Heart left ventricle (tissue), 16 donors: ENCODE measurements at regions not wholly inside any gene's neighbourhood (a gene's known extent, or its start where the extent isn't known, plus 50 kb on each side); places are given as distances from the start of the nearest gene placed in this dataset.

Experiments
- ATAC-seq, 4 donors: fragments of 200-7000 bp; cut with Tn5 transposase; one replicate each; pipeline ENCODE4 v1.9.1; 2020 to 2022; ENCODE audit warnings: moderate library complexity in 4 of 4, mild to moderate bottlenecking in 3 of 4, moderate number of reproducible peaks in 1 of 4
- DNase-seq, 5 donors: peaks; one replicate each; pipeline ENCODE4 v3.0.0-alpha.2; 2020
- H3K27ac ChIP-seq, 12 donors: fragments of 200-600 bp; sonication (generic) in 4 of 12; one replicate each; pipeline versions ENCODE4 v1.5.0 to v1.8.0; 2016 to 2022; ENCODE audit warnings: mild to moderate bottlenecking in 2 of 12
- H3K27me3 ChIP-seq, 9 donors: fragments of 200-600 bp; sonication (generic) in 2 of 9; one replicate each; pipeline versions ENCODE4 v1.5.1 to v1.8.0; 2016 to 2022; ENCODE audit warnings: mild to moderate bottlenecking in 3 of 9
- H3K36me3 ChIP-seq, 9 donors: fragments of 200-600 bp; sonication (generic) in 2 of 9; one replicate each; pipeline versions ENCODE4 v1.5.0 to v1.8.0; 2018 to 2022; ENCODE audit warnings: mild to moderate bottlenecking in 2 of 9
- H3K4me1 ChIP-seq, 12 donors: fragments of 200-600 bp; sonication (generic) in 4 of 12; one replicate each; pipeline versions ENCODE4 v1.5.0 to v1.8.0; 2016 to 2022; ENCODE audit warnings: mild to moderate bottlenecking in 3 of 12
- H3K4me3 ChIP-seq, 12 donors: fragments of 200-600 bp; sonication (generic) in 4 of 12; one replicate each; pipeline versions ENCODE4 v1.5.0 to v1.8.0; 2017 to 2022; ENCODE audit warnings: mild to moderate bottlenecking in 9 of 12, moderate library complexity in 4 of 12
- H3K9me3 ChIP-seq, 12 donors: fragments of 200-600 bp; sonication (generic) in 4 of 12; one replicate each; pipeline versions ENCODE4 v1.5.0 to v1.8.0; 2016 to 2022; ENCODE audit warnings: mild to moderate bottlenecking in 1 of 12
- POLR2A ChIP-seq, 2 donors: fragments of 450-650 bp; IDR thresholded peaks; one replicate each; pipeline ENCODE4 v1.6.1; 2017; ENCODE audit warnings: antibody characterized with exemption in 2 of 2, mild to moderate bottlenecking in 2 of 2, moderate library complexity in 2 of 2
- WGBS, 4 donors: extraction: QIAGEN DNeasy Blood & Tissue Kit in 2 of 4; methylation state at CpG; one replicate each; pipeline versions ENCODE4 v1.1.5 to v1.1.7; 2013 to 2018; 5-methylcytosine and 5-hydroxymethylcytosine counted together
- intact Hi-C, 10 donors: fragments of 100-400 bp; cut with DNase I; formaldehyde crosslinking; loops; one replicate each; pipeline versions ENCODE4 v1.11.1 to v1.14.2; 2022
- TF ChIP-seq, protein P1 (sequence below), 12 donors: fragments of 200-600 bp; sonication (generic) in 4 of 12; IDR thresholded peaks; one replicate each; pipeline versions ENCODE4 v1.5.0 to v1.8.0; 2018 to 2022; ENCODE audit warnings: antibody characterized with exemption in 12 of 12, mild to moderate bottlenecking in 5 of 12
- donor health status: ischemic (EF 13 %, LVEDD 7.1; RV severe dilation, severe dysfunction).
- donor health status: healthy with polysubstance abuse.
- donor health status: DM: no; HTN: yes; CAD: no.
- donor health status: DM: no; HTN: no; CAD: no.
- donor health status: ischemic (EF 25% LVEDD 6.9; RV normal size, moderate dysfunction).
- donor health status: ischemic (EF 25% LVEDD 5.7; RV mildly dilated, moderate dysfunction).
- donor health status: healthy.
- donor health status: DM: yes; HTN: yes; CAD: no.
- donor health status: ischemic (EF 35%, LVEDD 5.7; RV mildly dilated, moderate dysfunction).
- donor health status: nonischemic (EF 11% LVEDD 7.7; RV severe dilation, severe dysfunction).
- donor health status: DM: yes; HTN: yes; CAD: no.
- donor health status: PGD.
- donor health status: ischemic (EF 29% LVEDD 5.4; RV normal size, mild dysfunction).
- donor health status: nonischemic (EF 23%, LVEDD 6.1; RV moderate dilation, normal function).

DNA sequence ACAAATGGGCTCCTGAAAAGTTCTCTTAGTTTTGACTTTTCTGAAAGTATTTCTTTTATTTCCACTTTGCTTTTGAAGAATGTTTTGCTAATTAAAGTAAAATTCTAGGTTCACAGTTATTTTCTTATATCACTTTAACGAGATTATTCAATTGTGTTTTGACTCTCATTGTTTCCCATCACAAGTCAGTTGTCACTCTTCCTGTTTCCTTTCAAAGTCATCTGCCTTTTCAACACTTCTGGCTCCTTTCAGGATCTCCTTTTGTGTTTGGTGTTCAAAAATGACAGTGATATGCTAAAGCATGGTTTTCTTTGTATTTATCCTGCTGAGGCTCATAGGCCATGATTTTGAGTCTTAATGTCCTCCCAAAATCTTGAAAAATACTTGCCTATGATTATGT is 235.4 kb upstream of the TAS2R1 start:
- H3K9me3 ChIP-seq = peaks cover 0 to 28% (median 15%) of the 10 kb centered on the region in 12 donors

DNA sequence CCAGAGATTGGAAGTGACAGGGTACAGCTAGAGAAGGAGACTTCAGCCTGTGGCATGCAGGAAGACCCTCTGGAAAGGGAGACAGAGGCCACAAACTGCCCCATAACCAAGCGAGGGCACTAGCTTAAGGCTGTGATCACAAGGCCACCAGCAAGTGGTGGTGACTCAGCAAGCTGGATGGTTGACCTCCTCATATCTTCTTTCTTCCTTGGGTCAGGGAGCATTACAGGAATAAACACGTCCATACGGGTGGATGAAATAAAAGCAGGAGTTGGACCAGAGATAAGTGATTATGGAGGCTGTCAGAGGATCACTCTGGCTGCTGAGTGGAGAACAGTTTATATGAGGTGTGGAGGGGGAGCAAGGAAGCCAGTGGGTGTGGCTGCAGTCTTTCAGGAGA is 234.6 kb upstream of the TAS2R1 start:
- Histone ChIP-seq H3K36me3 (no peaks in the 10 kb centered on the region), H3K27me3 (no peaks in the 10 kb centered on the region), H3K9me3 (peaks cover 0 to 28% (median 15%) of the 10 kb centered on the region in 12 donors), H3K4me1 (no peaks in the 10 kb centered on the region), H3K4me3 (no peak overlapping the region), H3K27ac (no peak overlapping the region)
- no peak for DNase-seq
- ATAC-seq = no peak
- 54 to 91% (median 87%) methylated on average over 3 of the region's 3 CpGs for WGBS, 4 donors
- TF ChIP-seq, protein P1, sequence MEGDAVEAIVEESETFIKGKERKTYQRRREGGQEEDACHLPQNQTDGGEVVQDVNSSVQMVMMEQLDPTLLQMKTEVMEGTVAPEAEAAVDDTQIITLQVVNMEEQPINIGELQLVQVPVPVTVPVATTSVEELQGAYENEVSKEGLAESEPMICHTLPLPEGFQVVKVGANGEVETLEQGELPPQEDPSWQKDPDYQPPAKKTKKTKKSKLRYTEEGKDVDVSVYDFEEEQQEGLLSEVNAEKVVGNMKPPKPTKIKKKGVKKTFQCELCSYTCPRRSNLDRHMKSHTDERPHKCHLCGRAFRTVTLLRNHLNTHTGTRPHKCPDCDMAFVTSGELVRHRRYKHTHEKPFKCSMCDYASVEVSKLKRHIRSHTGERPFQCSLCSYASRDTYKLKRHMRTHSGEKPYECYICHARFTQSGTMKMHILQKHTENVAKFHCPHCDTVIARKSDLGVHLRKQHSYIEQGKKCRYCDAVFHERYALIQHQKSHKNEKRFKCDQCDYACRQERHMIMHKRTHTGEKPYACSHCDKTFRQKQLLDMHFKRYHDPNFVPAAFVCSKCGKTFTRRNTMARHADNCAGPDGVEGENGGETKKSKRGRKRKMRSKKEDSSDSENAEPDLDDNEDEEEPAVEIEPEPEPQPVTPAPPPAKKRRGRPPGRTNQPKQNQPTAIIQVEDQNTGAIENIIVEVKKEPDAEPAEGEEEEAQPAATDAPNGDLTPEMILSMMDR (IDR thresholded peaks at IDR 0.05) = no peak
- no peak for TF ChIP-seq POLR2A (IDR thresholded peaks at IDR 0.05)
- intact Hi-C loops = no loop called here

More for the DNA sequence above, 235.4 kb upstream of the TAS2R1 start:
- Histone ChIP-seq H3K27me3 (no peaks in the 10 kb centered on the region), H3K27ac (no peak overlapping the region), H3K36me3 (no peaks in the 10 kb centered on the region), H3K4me1 (no peaks in the 10 kb centered on the region), H3K4me3 (no peak overlapping the region)
- DNase-seq (no peak), ATAC-seq (no peak)
- intact Hi-C loops = no loop called here
- 83 to 91% (median 87%) methylated on average over 1 of the region's 1 CpG for WGBS, 4 donors
- no peak for TF ChIP-seq POLR2A (IDR thresholded peaks at IDR 0.05)
- TF ChIP-seq, protein P1 (IDR thresholded peaks at IDR 0.05) = no peak

DNA sequence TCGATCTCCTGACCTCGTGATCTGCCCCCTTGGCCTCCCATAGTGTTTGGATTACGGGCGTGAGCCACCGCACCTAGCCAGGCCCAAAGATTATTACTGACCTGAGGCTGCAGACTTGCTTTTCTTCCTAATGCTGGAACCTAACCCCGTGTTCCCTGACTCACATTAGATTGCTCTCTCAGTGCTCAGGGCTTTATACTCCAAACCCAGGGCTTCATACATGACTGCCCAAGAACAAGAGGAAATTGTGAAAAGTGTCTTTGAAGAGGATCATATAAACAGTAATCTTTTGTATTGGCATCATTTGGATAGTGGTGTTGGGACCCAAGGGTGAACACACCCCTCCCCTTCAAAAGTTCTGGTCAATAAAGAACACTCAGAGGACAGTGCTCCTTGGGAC is 233.3 kb upstream of the TAS2R1 start:
- H3K4me1 ChIP-seq = no peaks in the 10 kb centered on the region
- WGBS, 4 donors = 90 to 94% (median 90%) methylated on average over 6 of the region's 6 CpGs
- H3K4me3 ChIP-seq = no peak overlapping the region
- TF ChIP-seq, protein P1 (IDR thresholded peaks at IDR 0.05) = no peak
- no peak for TF ChIP-seq POLR2A (IDR thresholded peaks at IDR 0.05)
- peaks cover 0 to 28% (median 15%) of the 10 kb centered on the region in 12 donors for H3K9me3 ChIP-seq
- intact Hi-C loops = no loop called here
- H3K27ac ChIP-seq = no peak overlapping the region
- no peaks in the 10 kb centered on the region for H3K27me3 ChIP-seq
- no peaks in the 10 kb centered on the region for H3K36me3 ChIP-seq
- no peak for ATAC-seq
- no peak for DNase-seq

DNA sequence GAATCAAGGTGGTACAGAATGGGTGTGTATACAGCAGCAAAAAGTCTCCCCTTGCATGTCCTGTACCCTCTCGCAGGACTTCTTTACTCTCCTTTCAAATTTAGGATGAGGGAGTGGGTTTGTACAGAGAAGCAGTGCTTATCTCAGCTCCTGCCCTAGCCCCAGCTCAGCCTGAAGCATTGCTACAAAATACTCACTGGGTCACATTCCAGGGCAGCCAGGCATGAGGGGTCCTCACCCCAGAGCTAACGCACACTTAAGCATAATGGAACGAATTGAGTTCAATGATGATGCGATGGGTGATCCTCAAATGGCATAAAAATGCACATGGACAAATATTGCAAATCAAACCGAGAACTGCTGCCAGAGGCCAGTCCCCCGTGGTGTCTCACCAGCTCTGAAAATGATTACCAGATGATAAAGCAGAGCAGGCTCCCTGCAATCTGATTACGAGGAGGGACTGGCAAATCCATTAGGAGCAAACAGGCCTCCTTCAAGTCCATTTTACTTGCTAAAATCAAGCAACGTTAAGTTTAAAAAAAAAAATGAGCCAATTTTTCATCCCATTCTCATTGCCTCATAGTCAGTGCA is 231.6 kb upstream of the TAS2R1 start:
- H3K27ac ChIP-seq = no peak overlapping the region
- no peaks in the 10 kb centered on the region for H3K27me3 ChIP-seq
- DNase-seq (no peak), ATAC-seq (no peak)
- no peak overlapping the region for H3K4me3 ChIP-seq
- no peaks in the 10 kb centered on the region for H3K36me3 ChIP-seq
- intact Hi-C loops = no loop called here
- WGBS, 4 donors = 56 to 64% (median 58%) methylated on average over 8 of the region's 8 CpGs
- TF ChIP-seq POLR2A (IDR thresholded peaks at IDR 0.05) = no peak
- TF ChIP-seq, protein P1 (IDR thresholded peaks at IDR 0.05) = no peak
- peaks cover 0 to 32% (median 15%) of the 10 kb centered on the region in 12 donors for H3K9me3 ChIP-seq
- no peaks in the 10 kb centered on the region for H3K4me1 ChIP-seq
